H9 (cell line): ENCODE measurements at regions not wholly inside any gene's neighbourhood (a gene's known extent, or its start where the extent isn't known, plus 50 kb on each side); places are given as distances from the start of the nearest gene placed in this dataset.

Experiments
- DNase-seq: peaks from one replicate; pipeline ENCODE4 v3.0.0-alpha.2; 2017
- H2AFZ ChIP-seq: one replicate; pipeline ENCODE4 v1.6.1; 2013; ENCODE audit warnings: mild to moderate bottlenecking, low read length, control low read depth, moderate library complexity
- H2AK5ac ChIP-seq: 2 replicates; pipeline ENCODE4 v1.6.1; 2013; ENCODE audit warnings: low read length, control low read depth, mixed read lengths; ENCODE audit not compliant: insufficient read length
- H2BK120ac ChIP-seq: one replicate; pipeline ENCODE4 v1.6.1; 2013; ENCODE audit warnings: low read depth, mild to moderate bottlenecking, low read length, control low read depth, inconsistent platforms; ENCODE audit not compliant: poor library complexity, severe bottlenecking
- H2BK12ac ChIP-seq: 2 replicates; pipeline ENCODE4 v1.6.1; 2013; ENCODE audit warnings: low read length, control low read depth, mixed read lengths, low read depth; ENCODE audit not compliant: insufficient read length
- H2BK15ac ChIP-seq: 2 replicates; pipeline ENCODE4 v1.6.1; 2013; ENCODE audit warnings: low read depth, low read length, control low read depth
- H2BK20ac ChIP-seq: one replicate; pipeline ENCODE4 v1.6.1; 2013; ENCODE audit warnings: low read depth, mild to moderate bottlenecking, low read length, control low read depth, inconsistent platforms; ENCODE audit not compliant: poor library complexity, severe bottlenecking
- H2BK5ac ChIP-seq: 2 replicates; pipeline ENCODE4 v1.6.1; 2013; ENCODE audit warnings: low read length, control low read depth, mixed read lengths; ENCODE audit not compliant: insufficient read length
- H3K14ac ChIP-seq: 2 replicates; pipeline ENCODE4 v1.6.1; 2013; ENCODE audit warnings: low read length, control low read depth; ENCODE audit not compliant: insufficient read depth
- H3K18ac ChIP-seq: 2 replicates; pipeline ENCODE4 v1.6.1; 2013; ENCODE audit warnings: low read depth, mild to moderate bottlenecking, mixed read lengths, low read length, control low read depth; ENCODE audit not compliant: insufficient read length
- H3K23ac ChIP-seq: 2 replicates; pipeline ENCODE4 v1.6.1; 2013; ENCODE audit warnings: low read length, control low read depth, mixed read lengths, low read depth; ENCODE audit not compliant: insufficient read length
- H3K23me2 ChIP-seq: 2 replicates; pipeline ENCODE4 v1.6.1; 2013; ENCODE audit warnings: low read depth, mild to moderate bottlenecking, mixed read lengths, low read length, control low read depth; ENCODE audit not compliant: insufficient read length, poor library complexity, severe bottlenecking
- H3K27ac ChIP-seq: 2 replicates; pipeline ENCODE4 v1.5.1; 2013; ENCODE audit warnings: low read length, control low read depth, mixed read lengths, low read depth; ENCODE audit not compliant: insufficient read length
- H3K27me3 ChIP-seq: 2 replicates; pipeline ENCODE4 v1.6.1; 2013; ENCODE audit warnings: low read length, control low read depth, inconsistent platforms; ENCODE audit not compliant: insufficient read depth
- H3K4ac ChIP-seq: 2 replicates; pipeline ENCODE4 v1.6.1; 2013; ENCODE audit warnings: low read depth, mild to moderate bottlenecking, control low read depth, inconsistent platforms, low read length, moderate library complexity
- H3K4me1 ChIP-seq: 2 replicates; pipeline ENCODE4 v1.6.1; 2013; ENCODE audit warnings: low read length, control low read depth, inconsistent platforms; ENCODE audit not compliant: insufficient read depth
- H3K4me2 ChIP-seq: 2 replicates; pipeline ENCODE4 v1.6.1; 2013; ENCODE audit warnings: low read length, control low read depth, mixed read lengths; ENCODE audit not compliant: insufficient read length, insufficient read depth
- H3K56ac ChIP-seq: 2 replicates; pipeline ENCODE4 v1.6.1; 2013; ENCODE audit warnings: low read depth, mild to moderate bottlenecking, mixed read lengths, low read length, control low read depth; ENCODE audit not compliant: insufficient read length
- H3K79me1 ChIP-seq: 2 replicates; pipeline ENCODE4 v1.6.1; 2013; ENCODE audit warnings: low read depth, mild to moderate bottlenecking, moderate library complexity, low read length, control low read depth, inconsistent platforms; ENCODE audit not compliant: insufficient read depth, poor library complexity, severe bottlenecking
- H3K79me2 ChIP-seq: 2 replicates; pipeline ENCODE4 v1.6.1; 2013; ENCODE audit warnings: low read length, control low read depth, inconsistent platforms; ENCODE audit not compliant: insufficient read depth
- H3K9ac ChIP-seq: 2 replicates; pipeline ENCODE4 v1.6.1; 2013; ENCODE audit warnings: low read length, control low read depth, mixed read lengths; ENCODE audit not compliant: insufficient read length; ENCODE audit errors: extremely low read depth
- H3K9me3 ChIP-seq: one replicate; pipeline ENCODE4 v1.6.1; 2013; ENCODE audit warnings: low read depth, low read length, inconsistent platforms; ENCODE audit not compliant: control insufficient read depth
- H3T11ph ChIP-seq: one replicate; pipeline ENCODE4 v1.6.1; 2013; ENCODE audit warnings: mild to moderate bottlenecking, low read length, control low read depth, inconsistent platforms
- H4K20me1 ChIP-seq: one replicate; pipeline ENCODE4 v1.6.1; 2013; ENCODE audit not compliant: control insufficient read depth, insufficient read length, insufficient read depth
- H4K5ac ChIP-seq: 2 replicates; pipeline ENCODE4 v1.6.1; 2013; ENCODE audit warnings: low read depth, mild to moderate bottlenecking, mixed read lengths, low read length, control low read depth; ENCODE audit not compliant: insufficient read length
- H4K8ac ChIP-seq: replicated peaks from 2 replicates; pipeline ENCODE4 v1.6.1; 2013; ENCODE audit warnings: low read length, control low read depth, mixed read lengths, low read depth; ENCODE audit not compliant: insufficient read length
- H4K91ac ChIP-seq: 2 replicates; pipeline ENCODE4 v1.6.1; 2013; ENCODE audit warnings: low read depth, mild to moderate bottlenecking, moderate library complexity, mixed read lengths, low read length, control low read depth; ENCODE audit not compliant: insufficient read length
- H3K27ac Mint-ChIP-seq, 3 experiments: 2 replicates in 2 of 3; 3 replicates in 1 of 3; pipeline ENCODE4 v1.8.0; 2020 to 2021; ENCODE audit warnings: mixed read lengths in 3 of 3, mild to moderate bottlenecking in 1 of 3, moderate library complexity in 1 of 3
- H3K27me3 Mint-ChIP-seq: 2 replicates; pipeline ENCODE4 v1.8.0; 2021; ENCODE audit warnings: low read depth, mild to moderate bottlenecking, moderate library complexity, mixed read lengths
- H3K36me3 Mint-ChIP-seq, 3 experiments: 2 replicates in 2 of 3; 3 replicates in 1 of 3; pipeline ENCODE4 v1.8.0; 2020 to 2021; ENCODE audit warnings: low read depth in 3 of 3, mixed read lengths in 3 of 3; ENCODE audit not compliant: insufficient read depth in 1 of 3
- H3K4me1 Mint-ChIP-seq, 2 experiments: 2 replicates each; pipeline ENCODE4 v1.8.0; 2020; ENCODE audit warnings: mixed read lengths in 2 of 2
- H3K4me3 Mint-ChIP-seq, 2 experiments: 2 replicates in 1 of 2; 3 replicates in 1 of 2; pipeline ENCODE4 v1.8.0; 2020 to 2021; ENCODE audit warnings: mild to moderate bottlenecking in 2 of 2, mixed read lengths in 2 of 2, moderate library complexity in 1 of 2
- H3K9me3 Mint-ChIP-seq, 2 experiments: 2 replicates in 1 of 2; 3 replicates in 1 of 2; pipeline ENCODE4 v1.8.0; 2020; ENCODE audit warnings: mild to moderate bottlenecking in 2 of 2, mixed read lengths in 2 of 2, moderate library complexity in 1 of 2
- WGBS: extraction: QIAGEN DNeasy Blood & Tissue Kit; methylation state at CpG from one replicate; pipeline ENCODE4 v1.1.7; 2013; ENCODE audit warnings: missing lambda C conversion rate, low lambda C conversion rate, mixed read lengths; ENCODE audit not compliant: insufficient read length; ENCODE audit errors: extremely low coverage; 5-methylcytosine and 5-hydroxymethylcytosine counted together
- TF ChIP-seq, protein P1 (sequence below): fragments of 200-600 bp; sonication (generic); conservative IDR thresholded peaks from 3 replicates; pipeline ENCODE4 v1.8.0; 2021; ENCODE audit warnings: antibody characterized with exemption, mild to moderate bottlenecking

DNA sequence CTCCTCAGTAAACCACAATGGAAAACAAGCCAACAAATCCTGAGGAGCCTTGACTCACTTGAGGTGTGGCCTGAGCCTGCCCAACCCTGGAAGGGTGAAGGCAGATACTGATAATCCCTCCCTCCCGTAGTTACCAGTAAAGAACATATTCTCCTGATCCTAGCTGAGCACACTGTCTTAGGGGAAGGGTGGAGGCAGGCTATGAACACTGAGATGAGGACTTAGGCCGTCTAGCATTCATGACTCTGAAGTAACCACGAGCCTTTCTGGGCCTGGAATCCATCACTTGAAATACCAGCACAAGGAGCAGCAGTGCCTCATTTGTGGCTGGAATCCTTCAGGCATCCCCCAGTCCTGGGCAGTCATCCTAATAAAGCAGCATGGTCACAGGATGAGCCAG lies 124.5 kb upstream of the PRLR start:
- no peak overlapping the region for H3K14ac ChIP-seq
- no peak overlapping the region for H3K18ac ChIP-seq
- no peaks in the 10 kb centered on the region for H3K23me2 ChIP-seq
- no peak overlapping the region for H2BK120ac ChIP-seq
- H2BK5ac ChIP-seq = no peak overlapping the region
- Mint-ChIP-seq H3K27ac (no peak overlapping the region), H3K9me3 (peaks cover 20 to 24% of the 10 kb centered on the region in 2 experiments), H3K4me1 (no peaks in the 10 kb centered on the region; a peak in 1 of 4 replicates), H3K36me3 (peaks cover 13 to 21% (median 15%) of the 10 kb centered on the region in 3 experiments), H3K4me3 (no peak overlapping the region), H3K27me3 (peaks cover 1% of the 10 kb centered on the region; the same call in 1 of the 2 replicates)
- WGBS = no CpG with 5 or more reads among the region's 3 CpGs
- no peak overlapping the region for H3K27ac ChIP-seq
- no peak overlapping the region for H3K56ac ChIP-seq
- H3K27me3 ChIP-seq = no peaks in the 10 kb centered on the region
- no peak overlapping the region for H3K9ac ChIP-seq
- H2AFZ ChIP-seq = no peak overlapping the region
- no peaks in the 10 kb centered on the region for H3K79me1 ChIP-seq
- no peak overlapping the region for H3K4ac ChIP-seq
- no peak overlapping the region for H3T11ph ChIP-seq
- no peaks in the 10 kb centered on the region for H4K20me1 ChIP-seq
- H2BK15ac ChIP-seq = no peak overlapping the region; the same call in 1 of the 2 replicates
- no peak for DNase-seq
- H3K4me1 ChIP-seq = no peaks in the 10 kb centered on the region
- no peak overlapping the region for H3K23ac ChIP-seq
- no peak overlapping the region for H2AK5ac ChIP-seq
- no peak overlapping the region for H4K8ac ChIP-seq
- H3K4me2 ChIP-seq = no peak overlapping the region
- H2BK12ac ChIP-seq = no peak overlapping the region
- H4K5ac ChIP-seq = no peak overlapping the region
- no peaks in the 10 kb centered on the region for H3K9me3 ChIP-seq
- H2BK20ac ChIP-seq = no peak overlapping the region
- no peaks in the 10 kb centered on the region for H3K79me2 ChIP-seq
- H4K91ac ChIP-seq = no peak overlapping the region
- TF ChIP-seq, protein P1, sequence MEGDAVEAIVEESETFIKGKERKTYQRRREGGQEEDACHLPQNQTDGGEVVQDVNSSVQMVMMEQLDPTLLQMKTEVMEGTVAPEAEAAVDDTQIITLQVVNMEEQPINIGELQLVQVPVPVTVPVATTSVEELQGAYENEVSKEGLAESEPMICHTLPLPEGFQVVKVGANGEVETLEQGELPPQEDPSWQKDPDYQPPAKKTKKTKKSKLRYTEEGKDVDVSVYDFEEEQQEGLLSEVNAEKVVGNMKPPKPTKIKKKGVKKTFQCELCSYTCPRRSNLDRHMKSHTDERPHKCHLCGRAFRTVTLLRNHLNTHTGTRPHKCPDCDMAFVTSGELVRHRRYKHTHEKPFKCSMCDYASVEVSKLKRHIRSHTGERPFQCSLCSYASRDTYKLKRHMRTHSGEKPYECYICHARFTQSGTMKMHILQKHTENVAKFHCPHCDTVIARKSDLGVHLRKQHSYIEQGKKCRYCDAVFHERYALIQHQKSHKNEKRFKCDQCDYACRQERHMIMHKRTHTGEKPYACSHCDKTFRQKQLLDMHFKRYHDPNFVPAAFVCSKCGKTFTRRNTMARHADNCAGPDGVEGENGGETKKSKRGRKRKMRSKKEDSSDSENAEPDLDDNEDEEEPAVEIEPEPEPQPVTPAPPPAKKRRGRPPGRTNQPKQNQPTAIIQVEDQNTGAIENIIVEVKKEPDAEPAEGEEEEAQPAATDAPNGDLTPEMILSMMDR = no peak
